ENCODE measurements at regions not wholly inside any gene's neighbourhood (a gene's known extent, or its start where the extent isn't known, plus 50 kb on each side); places are given as distances from the start of the nearest gene placed in this dataset.
"Not testable (repeated sequence)": the region's sequence is repeated elsewhere in the genome, so short reads cannot be mapped to it uniquely, and the experiment has no call there.

- no peaks in the 10 kb centered on the region for H3K79me2 ChIP-seq (replicated peaks; ENCODE audit: insufficient read depth, low read length)
- no peak overlapping the region for H3K27ac ChIP-seq (ENCODE audit: low read length)
- H3K4me2 ChIP-seq (ENCODE audit: low read length) = no peak overlapping the region
- no peaks in the 10 kb centered on the region for H3K27me3 ChIP-seq (ENCODE audit: insufficient read depth, low read depth, low read length)
- no peaks in the 10 kb centered on the region for H3K9me2 ChIP-seq (ENCODE audit: insufficient read depth, low read length)
- H4K20me1 ChIP-seq (ENCODE audit: insufficient read depth) = no peaks in the 10 kb centered on the region
- H3K9ac ChIP-seq (ENCODE audit: low read length) = no peak overlapping the region
- H3K4me3 ChIP-seq (ENCODE audit: low read length) = no peak overlapping the region
- no peaks in the 10 kb centered on the region for H3K9me3 ChIP-seq (ENCODE audit: low read length)
- no peak for TF ChIP-seq RAD21 (conservative IDR thresholded peaks at IDR 0.05)
- TF ChIP-seq REST (IDR thresholded peaks at IDR 0.05; ENCODE audit: borderline replicate concordance) = no peak
- TF ChIP-seq SMC3 (conservative IDR thresholded peaks at IDR 0.05; ENCODE audit: poor library complexity) = no peak
- no peak for TF ChIP-seq POLR2AphosphoS5 (IDR thresholded peaks at IDR 0.05)
- H2AFZ ChIP-seq (ENCODE audit: low read depth, low read length) = no peak overlapping the region
- no peaks in the 10 kb centered on the region for H3K36me3 ChIP-seq (ENCODE audit: insufficient read depth, low read length)
- H3F3A ChIP-seq (ENCODE audit: insufficient read depth, low read length, poor library complexity, severe bottlenecking) = no peaks in the 10 kb centered on the region
These were observed 409.8 kb downstream of the HACE1 start for GRCh38 chr6:104449918-104450317.

GRCh38 chr6:104446101-104447080, 413.3 kb downstream of the HACE1 start:
- H3K79me2 ChIP-seq (replicated peaks; ENCODE audit: insufficient read depth, low read length); H3K9me3 ChIP-seq (ENCODE audit: low read length); H3F3A ChIP-seq (ENCODE audit: insufficient read depth, low read length, poor library complexity, severe bottlenecking); H3K9ac ChIP-seq (ENCODE audit: low read length); H3K36me3 ChIP-seq (ENCODE audit: insufficient read depth, low read length); H3K4me3 ChIP-seq (ENCODE audit: low read length); H3K27me3 ChIP-seq (ENCODE audit: insufficient read depth, low read depth, low read length); H3K9me2 ChIP-seq (ENCODE audit: insufficient read depth, low read length); H3K27ac ChIP-seq (ENCODE audit: low read length); H4K20me1 ChIP-seq (ENCODE audit: insufficient read depth); H3K4me2 ChIP-seq (ENCODE audit: low read length); H2AFZ ChIP-seq (ENCODE audit: low read depth, low read length): not testable (repeated sequence)

GRCh38 chr6:104434519-104434918, 425.2 kb downstream of the HACE1 start:
- Histone ChIP-seq H3K4me3 (ENCODE audit: low read length) (no peak overlapping the region), H3K4me2 (ENCODE audit: low read length) (no peak overlapping the region), H3K36me3 (ENCODE audit: insufficient read depth, low read length) (no peaks in the 10 kb centered on the region), H3K9ac (ENCODE audit: low read length) (no peak overlapping the region), H4K20me1 (ENCODE audit: insufficient read depth) (no peaks in the 10 kb centered on the region), H3K9me2 (ENCODE audit: insufficient read depth, low read length) (no peaks in the 10 kb centered on the region), H3K9me3 (ENCODE audit: low read length) (no peaks in the 10 kb centered on the region), H3K27me3 (ENCODE audit: insufficient read depth, low read depth, low read length) (no peaks in the 10 kb centered on the region), H3K79me2 (replicated peaks; ENCODE audit: insufficient read depth, low read length) (no peaks in the 10 kb centered on the region), H2AFZ (ENCODE audit: low read depth, low read length) (no peak overlapping the region), H3K27ac (ENCODE audit: low read length) (no peak overlapping the region), H3F3A (ENCODE audit: insufficient read depth, low read length, poor library complexity, severe bottlenecking) (no peaks in the 10 kb centered on the region)
- TF ChIP-seq RAD21 (conservative IDR thresholded peaks at IDR 0.05) = no peak
- no peak for TF ChIP-seq POLR2AphosphoS5 (IDR thresholded peaks at IDR 0.05)
- TF ChIP-seq TAF1 (IDR thresholded peaks at IDR 0.05; ENCODE audit: low read depth) = no peak
- no peak for TF ChIP-seq CTCF (IDR thresholded peaks at IDR 0.05; ENCODE audit: poor library complexity, severe bottlenecking)
- no peak for TF ChIP-seq MXI1 (conservative IDR thresholded peaks at IDR 0.05; ENCODE audit: poor library complexity, severe bottlenecking)
- TF ChIP-seq EP300 (conservative IDR thresholded peaks at IDR 0.05; ENCODE audit: poor library complexity, severe bottlenecking) = no peak
- TF ChIP-seq REST (IDR thresholded peaks at IDR 0.05; ENCODE audit: borderline replicate concordance) = no peak
- TF ChIP-seq EZH2 (IDR thresholded peaks at IDR 0.05; ENCODE audit: borderline replicate concordance, insufficient read depth, low read length, poor library complexity, severe bottlenecking) = no peak
- TF ChIP-seq SMC3 (conservative IDR thresholded peaks at IDR 0.05; ENCODE audit: poor library complexity) = no peak
